HCT116 (cell line): ENCODE measurements at regions not wholly inside any gene's neighbourhood (a gene's known extent, or its start where the extent isn't known, plus 50 kb on each side); places are given as distances from the start of the nearest gene placed in this dataset.

Experiments
- ATAC-seq: fragments of 200-7000 bp; cut with Tn5 transposase; 2 replicates; pipeline ENCODE4 v1.9.1; 2020; ENCODE audit warnings: mild to moderate bottlenecking, moderate library complexity
- BruUV-seq: library from RNA; stranded (reverse); fragments of 400-500 nt; replicated peaks from 2 replicates; lab custom pipeline; 2021; lab: Mats Ljungman, UMichigan
- CTCF ChIA-PET: fragments of 300-600 bp; sonication (Branson Sonifier 250); formaldehyde crosslinking; loops from one replicate; lab custom pipeline; 2021; ENCODE audit warnings: antibody characterized with exemption; lab: Charles Lee
- POLR2A ChIA-PET: fragments of 300-600, 350-600 bp; sonication (Branson Sonifier 250); formaldehyde crosslinking; loops from one replicate; lab custom pipeline; 2021; ENCODE audit warnings: antibody characterized with exemption; lab: Charles Lee
- RAD21 ChIA-PET, 2 experiments: fragments of 300-600 bp; sonication (Branson Sonifier 250); formaldehyde crosslinking; loops; one replicate each; lab custom pipeline; 2023; ENCODE audit warnings: low total read pairs in 2 of 2; ENCODE audit not compliant: uncharacterized antibody in 2 of 2, unreplicated experiment in 2 of 2, low non-redundant PET in 1 of 2; lab: Charles Lee
- DNase-seq: peaks from one replicate; pipeline ENCODE4 v3.0.0-alpha.2; 2010; ENCODE audit warnings: low read depth, low spot score
- H2AFZ ChIP-seq: fragments of 200-600 bp; shearing (Covaris generic), sonication (generic); 2 replicates; pipeline ENCODE4 v1.6.1; 2017; ENCODE audit warnings: low read depth, mixed run types, mixed read lengths, antibody characterized with exemption, low read length; ENCODE audit not compliant: poor library complexity, severe bottlenecking
- H3K27ac ChIP-seq: 2 replicates; pipeline ENCODE4 v1.5.1; 2012; ENCODE audit warnings: low read depth, low read length
- H3K27me3 ChIP-seq: fragments of 200-600 bp; sonication (generic); 2 replicates; pipeline ENCODE4 v1.6.1; 2016; ENCODE audit warnings: mixed run types, low read length, mixed read lengths; ENCODE audit not compliant: insufficient read depth
- H3K36me3 ChIP-seq, 2 experiments: fragments of 200-500 bp in 1 of 2; fragments of 200-600 bp in 1 of 2; sonication (Bioruptor generic) in 1 of 2; sonication (generic) in 1 of 2; 2 replicates each; pipeline versions ENCODE4 v1.5.1 to v1.6.1; 2014 to 2016; ENCODE audit warnings: low read length in 2 of 2, inconsistent platforms in 1 of 2, mixed read lengths in 1 of 2, mixed run types in 1 of 2; ENCODE audit not compliant: insufficient read depth in 2 of 2, control insufficient read depth in 1 of 2
- H3K4me1 ChIP-seq, 2 experiments: fragments of 200-600 bp in 1 of 2; sonication (generic) in 1 of 2; 2 replicates each; pipeline versions ENCODE4 v1.5.1 to v1.6.1; 2012 to 2017; ENCODE audit warnings: low read length in 2 of 2, inconsistent platforms in 1 of 2, mild to moderate bottlenecking in 1 of 2, mixed read lengths in 1 of 2, mixed run types in 1 of 2, moderate library complexity in 1 of 2; ENCODE audit not compliant: insufficient read depth in 2 of 2, control insufficient read depth in 1 of 2
- H3K4me2 ChIP-seq: fragments of 200-600 bp; sonication (generic); 2 replicates; pipeline ENCODE4 v1.6.1; 2017; ENCODE audit warnings: mixed run types, low read length, mixed read lengths
- H3K4me3 ChIP-seq, 2 experiments: fragments of 200-600 bp in 1 of 2; sonication (generic) in 1 of 2; replicated peaks in 1 of 2; 2 replicates each; pipeline ENCODE4 v1.5.1; 2011 to 2016; ENCODE audit warnings: low read length in 2 of 2, control low read depth in 1 of 2, low read depth in 1 of 2, mild to moderate bottlenecking in 1 of 2, mixed read lengths in 1 of 2, mixed run types in 1 of 2
- H3K79me2 ChIP-seq: fragments of 200-600 bp; sonication (generic); 2 replicates; pipeline ENCODE4 v1.6.1; 2017; ENCODE audit warnings: mild to moderate bottlenecking, mixed run types, low read length, moderate library complexity, mixed read lengths; ENCODE audit not compliant: insufficient read depth
- H3K9ac ChIP-seq: fragments of 200-600 bp; sonication (generic); 2 replicates; pipeline ENCODE4 v1.6.1; 2016; ENCODE audit warnings: low read length, mixed read lengths
- H3K9me2 ChIP-seq: fragments of 200-600 bp; sonication (generic), shearing (Covaris generic); 2 replicates; pipeline ENCODE4 v1.6.1; 2017; ENCODE audit warnings: mixed run types, mild to moderate bottlenecking, moderate library complexity; ENCODE audit not compliant: insufficient read depth
- H3K9me3 ChIP-seq, 2 experiments: fragments of 200-500 bp in 1 of 2; fragments of 200-600 bp in 1 of 2; sonication (Bioruptor generic) in 1 of 2; sonication (generic) in 1 of 2; 2 replicates each; pipeline ENCODE4 v1.6.1; 2014 to 2017; ENCODE audit warnings: low read length in 2 of 2, mixed read lengths in 2 of 2, inconsistent platforms in 1 of 2, low read depth in 1 of 2, mild to moderate bottlenecking in 1 of 2, mixed run types in 1 of 2, moderate library complexity in 1 of 2; ENCODE audit not compliant: control insufficient read depth in 1 of 2, insufficient read depth in 1 of 2
- H4K20me1 ChIP-seq: fragments of 200-600 bp; sonication (generic), shearing (Covaris generic); 2 replicates; pipeline ENCODE4 v1.6.1; 2017; ENCODE audit warnings: mixed run types, mild to moderate bottlenecking, moderate library complexity; ENCODE audit not compliant: insufficient read depth
- CEBPB ChIP-seq: IDR thresholded peaks from 2 replicates; pipeline ENCODE4 v1.6.1; 2012; ENCODE audit warnings: low read depth
- EGR1 ChIP-seq: IDR thresholded peaks from 2 replicates; pipeline ENCODE4 v1.6.1; 2012; ENCODE audit warnings: low read depth
- POLR2A ChIP-seq: IDR thresholded peaks from 2 replicates; pipeline ENCODE4 v1.7.0; 2011; ENCODE audit warnings: borderline replicate concordance; ENCODE audit not compliant: insufficient read depth, insufficient read length; ENCODE audit errors: extremely low read depth
- TCF7L2 ChIP-seq: IDR thresholded peaks from 2 replicates; pipeline ENCODE4 v1.7.0; 2011; ENCODE audit warnings: borderline replicate concordance, inconsistent platforms; ENCODE audit not compliant: insufficient read depth, insufficient read length; ENCODE audit errors: extremely low read depth
- YY1 ChIP-seq: IDR thresholded peaks from 2 replicates; pipeline ENCODE4 v1.6.1; 2011; ENCODE audit warnings: low read length, low read depth, moderate library complexity, mild to moderate bottlenecking; ENCODE audit not compliant: insufficient replicate concordance; ENCODE audit errors: extremely low read depth
- intact Hi-C: fragments of 100-400 bp; cut with micrococcal nuclease; formaldehyde crosslinking; loops from 2 replicates; pipeline ENCODE4 v1.10.0; 2022

- no peak overlapping the region for H3K9ac ChIP-seq
- no peaks in the 10 kb centered on the region; a peak in 2 of 4 replicates for H3K9me3 ChIP-seq
- H3K27me3 ChIP-seq: no peaks in the 10 kb centered on the region
- no peak overlapping the region for H3K4me2 ChIP-seq
- no peak overlapping the region for H2AFZ ChIP-seq
- TF ChIP-seq POLR2A: no peak
- TF ChIP-seq CEBPB: peak; percentile 31; the same call in 1 of the 2 replicates
- TF ChIP-seq, all 23 proteins: peak for 1
- RAD21 ChIA-PET: no interaction called here
- CTCF ChIA-PET: interaction anchor here (0.7 kb wide), 1 partner anchor 132 kb away, joined by 4 read pairs; no protein-coding TSS in a partner anchor
- Histone ChIP-seq H4K20me1 (no peaks in the 10 kb centered on the region), H3K4me3 (no peak overlapping the region), H3K79me2 (no peaks in the 10 kb centered on the region), H3K27ac (no peak overlapping the region), H3K4me1 (no peaks in the 10 kb centered on the region), H3K9me2 (no peaks in the 10 kb centered on the region), H3K36me3 (no peaks in the 10 kb centered on the region)
- BruUV-seq: no TSS peak
- intact Hi-C loops: no loop called here
- no peak for DNase-seq
- ATAC-seq: no peak
- POLR2A ChIA-PET: no interaction called here
Measured at GRCh38 chr12:67811437-67812361, 163.2 kb downstream of the DYRK2 start.

GRCh38 chr12:67813456-67813904, 164.9 kb downstream of the DYRK2 start:
- Histone ChIP-seq H4K20me1 (no peaks in the 10 kb centered on the region), H3K27ac (no peak overlapping the region), H3K36me3 (no peaks in the 10 kb centered on the region), H3K4me2 (no peak overlapping the region), H3K79me2 (no peaks in the 10 kb centered on the region), H3K9me3 (no peaks in the 10 kb centered on the region; a peak in 2 of 4 replicates), H3K9ac (no peak overlapping the region), H2AFZ (no peak overlapping the region), H3K4me1 (no peaks in the 10 kb centered on the region), H3K4me3 (no peak overlapping the region), H3K9me2 (no peaks in the 10 kb centered on the region), H3K27me3 (no peaks in the 10 kb centered on the region)
- RAD21 ChIA-PET: no interaction called here
- CTCF ChIA-PET: no interaction called here
- TF ChIP-seq TCF7L2 (no peak), EGR1 (no peak), YY1 (no peak)
- no peak for DNase-seq
- ATAC-seq: no peak
- BruUV-seq: no TSS peak
- intact Hi-C loops: no loop called here
- POLR2A ChIA-PET: no interaction called here
